GM12864 (cell line): ENCODE measurements at regions not wholly inside any gene's neighbourhood (a gene's known extent, or its start where the extent isn't known, plus 50 kb on each side); places are given as distances from the start of the nearest gene placed in this dataset.
"Not testable (repeated sequence)": the region's sequence is repeated elsewhere in the genome, so short reads cannot be mapped to it uniquely, and the experiment has no call there.

Experiments
- DNase-seq: peaks from one replicate; pipeline ENCODE4 v3.0.0-alpha.2; 2011; ENCODE audit warnings: low read depth
- H3K4me3 ChIP-seq: 2 replicates; pipeline ENCODE4 v1.5.1; 2011; ENCODE audit warnings: mild to moderate bottlenecking, low read depth, low read length, control low read depth
- TF ChIP-seq, protein P1 (sequence below): IDR thresholded peaks from 2 replicates; pipeline ENCODE4 v1.5.1; 2011; ENCODE audit warnings: low read depth, mild to moderate bottlenecking, moderate library complexity, low read length, control low read depth, inconsistent platforms; ENCODE audit errors: missing control alignments

DNA sequence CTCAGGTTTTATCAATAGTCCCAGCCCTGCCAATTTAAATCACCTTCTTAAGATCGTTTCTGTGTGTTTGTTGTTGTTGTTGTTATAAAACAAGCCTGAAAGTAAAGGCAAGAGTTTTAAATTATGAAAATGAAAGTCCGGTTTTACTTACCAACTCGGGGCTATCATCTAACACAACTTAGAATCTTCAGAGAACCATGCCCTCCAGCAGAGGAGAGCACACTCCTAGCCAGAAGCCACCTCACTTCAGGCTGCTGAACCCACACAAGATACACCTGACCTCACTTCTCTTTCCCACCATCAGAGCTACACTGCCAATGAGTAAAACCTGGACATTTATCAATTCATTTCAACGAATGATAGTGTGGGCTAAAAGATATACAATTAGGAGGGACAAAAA is 335.2 kb downstream of the IRS1 start:
- TF ChIP-seq, protein P1, sequence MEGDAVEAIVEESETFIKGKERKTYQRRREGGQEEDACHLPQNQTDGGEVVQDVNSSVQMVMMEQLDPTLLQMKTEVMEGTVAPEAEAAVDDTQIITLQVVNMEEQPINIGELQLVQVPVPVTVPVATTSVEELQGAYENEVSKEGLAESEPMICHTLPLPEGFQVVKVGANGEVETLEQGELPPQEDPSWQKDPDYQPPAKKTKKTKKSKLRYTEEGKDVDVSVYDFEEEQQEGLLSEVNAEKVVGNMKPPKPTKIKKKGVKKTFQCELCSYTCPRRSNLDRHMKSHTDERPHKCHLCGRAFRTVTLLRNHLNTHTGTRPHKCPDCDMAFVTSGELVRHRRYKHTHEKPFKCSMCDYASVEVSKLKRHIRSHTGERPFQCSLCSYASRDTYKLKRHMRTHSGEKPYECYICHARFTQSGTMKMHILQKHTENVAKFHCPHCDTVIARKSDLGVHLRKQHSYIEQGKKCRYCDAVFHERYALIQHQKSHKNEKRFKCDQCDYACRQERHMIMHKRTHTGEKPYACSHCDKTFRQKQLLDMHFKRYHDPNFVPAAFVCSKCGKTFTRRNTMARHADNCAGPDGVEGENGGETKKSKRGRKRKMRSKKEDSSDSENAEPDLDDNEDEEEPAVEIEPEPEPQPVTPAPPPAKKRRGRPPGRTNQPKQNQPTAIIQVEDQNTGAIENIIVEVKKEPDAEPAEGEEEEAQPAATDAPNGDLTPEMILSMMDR, result no peak
- no peak for DNase-seq
- H3K4me3 ChIP-seq, result no peak overlapping the region

GRCh38 chr2:226463154-226463553 is 336.5 kb downstream of the IRS1 start:
- TF ChIP-seq, protein P1, result no peak
- DNase-seq, result no peak
- no peak overlapping the region for H3K4me3 ChIP-seq

- TF ChIP-seq, protein P1, result no peak
- no peak for DNase-seq
- H3K4me3 ChIP-seq, result no peak overlapping the region
Observed at GRCh38 chr2:226461981-226462380, 337.6 kb downstream of the IRS1 start.

- H3K4me3 ChIP-seq, DNase-seq: not testable (repeated sequence)
Observed at GRCh38 chr2:226456144-226456543, 343.5 kb downstream of the IRS1 start.

- DNase-seq, result no peak
- H3K4me3 ChIP-seq, result no peak overlapping the region
- TF ChIP-seq, protein P1, result no peak
Observed at GRCh38 chr2:226452768-226453167, 346.9 kb downstream of the IRS1 start.

DNA sequence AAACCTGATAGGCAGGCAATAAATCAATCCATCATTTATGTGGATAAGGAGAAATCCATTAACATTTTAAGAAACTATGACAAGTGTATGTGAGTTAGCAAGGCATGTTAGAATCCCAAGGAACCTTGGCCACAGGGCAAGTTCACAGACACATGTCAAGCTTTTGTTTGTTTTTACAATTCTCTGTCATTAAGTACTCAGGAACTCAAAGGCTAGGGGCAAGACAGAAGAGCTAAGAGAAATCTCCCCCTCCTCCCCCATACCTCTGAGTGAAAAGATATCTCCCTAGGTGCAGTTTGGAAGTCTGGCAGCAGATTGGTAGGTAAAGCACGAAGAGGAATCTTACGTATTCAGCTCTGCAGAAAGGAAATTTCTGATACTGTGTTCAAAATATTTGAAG is 348.1 kb downstream of the IRS1 start:
- no peak for DNase-seq
- TF ChIP-seq, protein P1, result no peak
- no peak overlapping the region for H3K4me3 ChIP-seq

DNA sequence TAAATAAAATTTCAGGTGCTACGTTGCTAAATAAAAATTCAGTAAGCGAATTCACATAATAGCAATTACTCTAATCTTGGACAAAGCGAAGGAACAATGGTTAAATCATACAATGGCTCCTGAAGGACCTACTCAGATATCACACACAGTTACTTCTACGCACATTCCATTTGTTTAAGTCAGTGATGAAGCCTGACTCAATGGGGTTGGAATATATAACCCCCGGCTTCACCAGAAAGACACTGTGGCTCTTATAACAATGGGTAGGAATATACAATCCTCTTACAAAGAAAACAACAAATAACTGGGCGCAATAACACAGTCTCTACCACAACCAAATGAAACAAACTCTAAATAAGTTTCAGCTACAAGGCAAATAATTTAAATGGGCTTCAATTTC is 349.5 kb downstream of the IRS1 start:
- TF ChIP-seq, protein P1, result no peak
- H3K4me3 ChIP-seq, result no peak overlapping the region
- DNase-seq, result no peak
